Gastrocnemius medialis (tissue), 4 donors: ENCODE measurements at regions not wholly inside any gene's neighbourhood (a gene's known extent, or its start where the extent isn't known, plus 50 kb on each side); places are given as distances from the start of the nearest gene placed in this dataset.
A peak's percentile ranks its signal among the peaks of the same experiment; 100 is the strongest.

Experiments used
- ATAC-seq, 2 donors: fragments of 150-250 bp; one replicate each; pipeline ENCODE4 v1.9.1; 2016
- DNase-seq, 2 donors: peaks; one replicate each; pipeline ENCODE4 v3.0.0-alpha.2; 2019
- H3K27ac ChIP-seq, 4 donors: fragments of 200-600 bp; sonication (generic); 1 replicate in 1 of 4; 2 replicates in 3 of 4; pipeline ENCODE4 v1.5.1; 2016 to 2018; ENCODE audit warnings: mild to moderate bottlenecking in 2 of 4, moderate library complexity in 1 of 4
- H3K27me3 ChIP-seq, 3 donors: fragments of 200-600 bp; sonication (generic) in 2 of 3; 1 replicate in 1 of 3; 2 replicates in 2 of 3; pipeline versions ENCODE4 v1.5.1 to v1.6.0; 2016 to 2019; ENCODE audit warnings: mild to moderate bottlenecking in 1 of 3, moderate library complexity in 1 of 3
- H3K36me3 ChIP-seq, 2 donors: fragments of 200-600 bp; sonication (generic) in 1 of 2; one replicate each; pipeline ENCODE4 v1.5.1; 2017 to 2018
- H3K4me1 ChIP-seq, 2 donors: fragments of 200-600 bp; sonication (generic) in 1 of 2; one replicate each; pipeline ENCODE4 v1.5.1; 2016 to 2017; ENCODE audit warnings: mild to moderate bottlenecking in 2 of 2
- H3K4me3 ChIP-seq, 4 donors: fragments of 200-600 bp; sonication (generic) in 3 of 4; 1 replicate in 1 of 4; 2 replicates in 3 of 4; pipeline ENCODE4 v1.5.1; 2016 to 2019; ENCODE audit warnings: mild to moderate bottlenecking in 2 of 4
- H3K9me3 ChIP-seq, 3 donors: fragments of 200-600 bp; sonication (generic) in 2 of 3; 1 replicate in 1 of 3; 2 replicates in 2 of 3; pipeline ENCODE4 v1.5.1; 2016 to 2019
- POLR2A ChIP-seq, 2 donors: fragments of 450-650 bp; IDR thresholded peaks; one replicate each; pipeline ENCODE4 v1.6.1; 2017; ENCODE audit warnings: antibody characterized with exemption in 2 of 2, mild to moderate bottlenecking in 2 of 2, moderate library complexity in 2 of 2
- in situ Hi-C, 4 donors: fragments of 200-750 bp; cut with MboI; loops; one replicate each; pipeline versions ENCODE4 v1.15.0 to v1.8.0; 2017; ENCODE audit warnings: low sequenced_read_pairs in 4 of 4
- intact Hi-C: fragments of 100-400 bp; cut with DNase I; formaldehyde crosslinking; loops from one replicate; pipeline ENCODE4 v1.15.1; 2023; ENCODE audit warnings: low total_unique reads
- TF ChIP-seq, protein P1 (sequence below), 5 experiments: fragments of 450-650 bp in 3 of 5; fragments of 200-600 bp in 2 of 5; sonication (generic) in 2 of 5; IDR thresholded peaks in 4 of 5; conservative IDR thresholded peaks in 1 of 5; 1 replicate in 4 of 5; 2 replicates in 1 of 5; pipeline ENCODE4 v1.5.1; 2016 to 2019; ENCODE audit warnings: antibody characterized with exemption in 5 of 5, mild to moderate bottlenecking in 3 of 5, moderate library complexity in 3 of 5

DNA sequence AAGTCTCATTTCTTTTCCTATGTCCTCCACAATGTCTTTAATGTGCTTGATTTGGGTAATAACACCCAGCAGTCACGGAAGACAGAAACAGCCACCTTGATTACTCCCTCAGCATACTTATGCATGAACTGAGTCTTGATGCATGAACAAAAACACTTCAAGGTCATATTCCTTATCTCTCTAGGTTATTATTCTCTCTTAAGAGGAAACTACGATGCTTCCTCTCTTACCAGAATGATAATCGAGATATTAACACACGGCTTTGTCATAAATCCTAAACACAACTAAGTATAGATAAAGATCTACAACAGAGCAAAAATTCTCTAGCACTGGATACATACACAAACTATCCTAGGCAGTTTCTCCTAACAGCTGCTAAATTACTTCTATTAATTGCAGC, 583.5 kb upstream of the ATP2B1 start:
- H3K4me1 ChIP-seq: peaks cover 0 to 16% of the 10 kb centered on the region in 2 donors
- intact Hi-C loops: no loop called here
- H3K27me3 ChIP-seq: no peaks in the 10 kb centered on the region
- DNase-seq (no peak), ATAC-seq (no peak)
- in situ Hi-C loops: no loop called here
- TF ChIP-seq POLR2A (IDR thresholded peaks at IDR 0.05): no peak
- TF ChIP-seq, protein P1, sequence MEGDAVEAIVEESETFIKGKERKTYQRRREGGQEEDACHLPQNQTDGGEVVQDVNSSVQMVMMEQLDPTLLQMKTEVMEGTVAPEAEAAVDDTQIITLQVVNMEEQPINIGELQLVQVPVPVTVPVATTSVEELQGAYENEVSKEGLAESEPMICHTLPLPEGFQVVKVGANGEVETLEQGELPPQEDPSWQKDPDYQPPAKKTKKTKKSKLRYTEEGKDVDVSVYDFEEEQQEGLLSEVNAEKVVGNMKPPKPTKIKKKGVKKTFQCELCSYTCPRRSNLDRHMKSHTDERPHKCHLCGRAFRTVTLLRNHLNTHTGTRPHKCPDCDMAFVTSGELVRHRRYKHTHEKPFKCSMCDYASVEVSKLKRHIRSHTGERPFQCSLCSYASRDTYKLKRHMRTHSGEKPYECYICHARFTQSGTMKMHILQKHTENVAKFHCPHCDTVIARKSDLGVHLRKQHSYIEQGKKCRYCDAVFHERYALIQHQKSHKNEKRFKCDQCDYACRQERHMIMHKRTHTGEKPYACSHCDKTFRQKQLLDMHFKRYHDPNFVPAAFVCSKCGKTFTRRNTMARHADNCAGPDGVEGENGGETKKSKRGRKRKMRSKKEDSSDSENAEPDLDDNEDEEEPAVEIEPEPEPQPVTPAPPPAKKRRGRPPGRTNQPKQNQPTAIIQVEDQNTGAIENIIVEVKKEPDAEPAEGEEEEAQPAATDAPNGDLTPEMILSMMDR (IDR thresholded peaks at IDR 0.05 in 4 of 5, conservative IDR thresholded peaks at IDR 0.05 in 1 of 5): no peak
- H3K9me3 ChIP-seq: peaks cover 0 to 4% (median 0%) of the 10 kb centered on the region in 3 donors
- no peaks in the 10 kb centered on the region for H3K36me3 ChIP-seq
- H3K4me3 ChIP-seq: no peak overlapping the region
- peak overlapping the region in 1 of 4 donors; percentile 16 for H3K27ac ChIP-seq

DNA sequence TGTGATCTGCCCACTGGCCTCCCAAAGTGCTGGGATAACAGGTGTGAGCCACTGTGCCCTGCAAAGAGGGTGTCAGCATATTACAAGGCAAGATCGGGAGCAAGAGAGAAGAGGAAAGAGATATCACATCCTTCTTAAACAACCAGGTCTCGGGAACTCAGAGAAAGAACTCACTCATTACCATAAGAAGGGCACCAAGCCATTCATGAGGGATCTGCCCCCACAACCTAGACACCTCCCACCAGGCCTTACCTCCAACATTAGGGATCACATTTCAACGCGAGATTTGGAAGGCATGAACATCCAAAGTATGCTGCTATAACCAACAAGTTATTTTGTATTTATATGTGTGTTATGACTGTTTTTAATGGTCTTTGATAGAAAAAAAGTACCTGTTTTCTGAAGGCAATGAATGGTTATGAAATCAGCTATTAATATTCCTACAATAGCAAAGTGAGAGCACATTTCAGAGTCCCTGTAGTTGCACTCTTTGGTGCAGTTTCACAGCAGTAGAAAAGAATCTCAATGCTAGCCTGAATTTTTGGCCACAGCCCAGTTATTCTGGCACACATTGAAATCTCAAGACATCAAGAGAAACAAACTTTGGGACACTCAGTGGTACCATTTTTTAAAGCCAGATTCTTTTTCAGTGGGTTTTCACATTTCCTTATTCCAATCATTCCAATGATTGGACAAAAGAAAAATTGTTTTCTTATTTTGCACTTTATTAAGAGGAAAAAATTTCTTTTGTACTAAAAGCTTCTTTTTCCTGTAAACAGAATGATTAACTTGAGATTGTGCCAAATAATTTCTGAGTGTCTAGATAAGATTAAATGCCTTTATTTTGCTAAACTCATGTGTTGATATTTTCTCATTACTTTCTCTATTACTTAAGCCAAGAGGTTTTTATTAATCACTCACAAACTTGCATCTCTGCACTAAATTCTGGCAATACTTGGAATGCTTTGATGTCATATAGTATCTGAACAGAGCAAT, 582.6 kb upstream of the ATP2B1 start:
- H3K9me3 ChIP-seq: peaks cover 0 to 4% (median 0%) of the 10 kb centered on the region in 3 donors
- H3K27me3 ChIP-seq: no peaks in the 10 kb centered on the region
- peaks cover 0 to 16% of the 10 kb centered on the region in 2 donors for H3K4me1 ChIP-seq
- DNase-seq (no peak), ATAC-seq (no peak)
- peak overlapping the region in 1 of 4 donors; percentile 16 for H3K27ac ChIP-seq
- intact Hi-C loops (no loop called here), in situ Hi-C loops (no loop called here)
- H3K36me3 ChIP-seq: no peaks in the 10 kb centered on the region
- TF ChIP-seq, protein P1 (IDR thresholded peaks at IDR 0.05 in 4 of 5, conservative IDR thresholded peaks at IDR 0.05 in 1 of 5): no peak
- TF ChIP-seq POLR2A (IDR thresholded peaks at IDR 0.05): no peak
- no peak overlapping the region for H3K4me3 ChIP-seq

DNA sequence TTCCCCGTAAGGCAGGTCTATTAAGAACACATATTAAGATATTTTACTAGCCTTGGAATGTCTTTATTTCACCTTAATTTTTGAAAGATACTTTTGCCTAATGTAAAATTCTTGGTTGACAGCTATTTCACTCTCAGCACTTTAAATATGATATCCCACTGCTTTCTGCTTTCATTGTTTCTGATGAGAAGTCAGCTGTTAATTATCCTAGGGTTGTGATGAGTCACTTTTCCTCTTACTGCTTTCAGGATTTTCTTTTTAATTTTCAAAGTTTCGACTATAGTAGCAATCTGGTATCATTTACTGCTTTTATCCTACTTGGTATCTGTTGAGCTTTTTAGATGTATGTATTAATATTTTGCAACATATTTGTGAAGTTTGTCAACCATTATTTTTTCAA, 578.9 kb upstream of the ATP2B1 start:
- peaks cover 0 to 12% of the 10 kb centered on the region in 2 donors for H3K4me1 ChIP-seq
- H3K27ac ChIP-seq: no peak overlapping the region
- H3K36me3 ChIP-seq: no peaks in the 10 kb centered on the region
- DNase-seq (no peak), ATAC-seq (no peak)
- H3K4me3 ChIP-seq: no peak overlapping the region
- H3K9me3 ChIP-seq: peaks cover 0 to 4% (median 0%) of the 10 kb centered on the region in 3 donors
- H3K27me3 ChIP-seq: no peaks in the 10 kb centered on the region
- intact Hi-C loops: no loop called here
- TF ChIP-seq, protein P1 (IDR thresholded peaks at IDR 0.05 in 4 of 5, conservative IDR thresholded peaks at IDR 0.05 in 1 of 5): no peak
- no peak for TF ChIP-seq POLR2A (IDR thresholded peaks at IDR 0.05)
- in situ Hi-C loops: no loop called here

DNA sequence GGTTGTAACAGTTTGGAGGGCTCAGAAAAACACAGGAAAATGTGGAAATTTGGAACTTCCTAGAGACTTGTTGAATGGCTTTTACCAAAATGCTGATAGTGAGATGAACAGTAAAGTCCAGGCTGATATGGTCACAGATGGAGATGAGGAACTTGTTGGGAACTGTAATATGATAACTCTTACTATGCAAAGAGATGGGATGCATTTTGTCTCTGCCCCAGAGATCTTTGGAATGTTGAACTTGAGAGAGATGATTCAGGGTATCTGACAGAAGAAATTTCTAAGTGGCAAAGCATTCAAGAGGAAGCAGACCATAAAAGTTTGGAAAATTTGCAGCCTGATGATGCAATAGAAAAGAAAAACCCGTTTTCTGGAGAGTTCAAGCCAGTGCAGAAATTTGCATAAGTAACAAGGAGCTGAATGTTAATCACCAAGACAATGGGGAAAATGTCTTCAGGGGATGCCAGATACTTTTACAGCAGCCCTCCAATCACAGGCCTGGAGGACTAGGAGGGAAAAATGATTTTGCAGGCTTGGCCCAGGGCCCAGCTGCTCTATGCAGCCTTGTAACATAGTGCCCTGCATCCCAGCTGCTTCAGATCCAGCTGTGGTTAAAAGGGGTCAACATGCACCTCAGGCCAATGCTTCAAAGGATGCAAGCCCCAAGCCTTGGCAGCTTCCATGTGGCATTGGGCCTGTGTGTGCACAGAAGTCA, 572.7 kb upstream of the ATP2B1 start:
- intact Hi-C loops: no loop called here
- no peak for ATAC-seq

More for the DNA sequence above, 572.7 kb upstream of the ATP2B1 start:
- Histone ChIP-seq H3K27me3 (no peaks in the 10 kb centered on the region), H3K36me3 (no peaks in the 10 kb centered on the region), H3K4me1 (no peaks in the 10 kb centered on the region), H3K4me3 (no peak overlapping the region), H3K9me3 (no peaks in the 10 kb centered on the region), H3K27ac (no peak overlapping the region)
- no peak for DNase-seq
- in situ Hi-C loops: no loop called here
- TF ChIP-seq, protein P1 (IDR thresholded peaks at IDR 0.05 in 4 of 5, conservative IDR thresholded peaks at IDR 0.05 in 1 of 5): no peak
- TF ChIP-seq POLR2A (IDR thresholded peaks at IDR 0.05): no peak
